Right atrium auricular region (tissue), 2 donors: ENCODE measurements at regions not wholly inside any gene's neighbourhood (a gene's known extent, or its start where the extent isn't known, plus 50 kb on each side); places are given as distances from the start of the nearest gene placed in this dataset.
"Not testable (repeated sequence)": the region's sequence is repeated elsewhere in the genome, so short reads cannot be mapped to it uniquely, and the experiment has no call there.

Source experiments
- DNase-seq: peaks from one replicate; pipeline ENCODE4 v3.0.0-alpha.2; 2019; ENCODE audit warnings: low spot score
- H3K27ac ChIP-seq, 2 donors: fragments of 200-600 bp; sonication (generic); 1 replicate in 1 of 2; 2 replicates in 1 of 2; pipeline ENCODE4 v1.5.1; 2016 to 2019
- H3K27me3 ChIP-seq, 2 donors: fragments of 200-600 bp; sonication (generic); one replicate each; pipeline versions ENCODE4 v1.5.1 to v1.6.0; 2017 to 2019
- H3K36me3 ChIP-seq: fragments of 200-600 bp; sonication (generic); one replicate; pipeline ENCODE4 v1.5.1; 2016
- H3K4me1 ChIP-seq, 2 donors: fragments of 200-600 bp; sonication (generic); one replicate each; pipeline versions ENCODE4 v1.5.1 to v1.6.0; 2017 to 2019
- H3K4me3 ChIP-seq, 2 donors: fragments of 200-600 bp; sonication (generic); 1 replicate in 1 of 2; 2 replicates in 1 of 2; pipeline ENCODE4 v1.5.1; 2017 to 2019; ENCODE audit warnings: mild to moderate bottlenecking in 1 of 2, moderate library complexity in 1 of 2
- H3K9me3 ChIP-seq, 2 donors: fragments of 200-600 bp; sonication (generic); one replicate each; pipeline ENCODE4 v1.5.1; 2019
- CTCF ChIP-seq, 2 donors: fragments of 200-600 bp; sonication (generic); IDR thresholded peaks; one replicate each; pipeline ENCODE4 v1.5.1; 2019; ENCODE audit warnings: antibody characterized with exemption in 2 of 2

- no peaks in the 10 kb centered on the region for H3K4me1 ChIP-seq
- H3K9me3 ChIP-seq: no peaks in the 10 kb centered on the region
- H3K36me3 ChIP-seq: no peaks in the 10 kb centered on the region
- no peak overlapping the region for H3K27ac ChIP-seq
- peaks cover 0 to 4% of the 10 kb centered on the region in 2 donors for H3K27me3 ChIP-seq
- no peak overlapping the region for H3K4me3 ChIP-seq
- no peak for DNase-seq
- no peak for TF ChIP-seq CTCF (IDR thresholded peaks at IDR 0.05)
Observed at GRCh38 chr6:168169624-168170023, 90.6 kb upstream of the FRMD1 start.

DNA sequence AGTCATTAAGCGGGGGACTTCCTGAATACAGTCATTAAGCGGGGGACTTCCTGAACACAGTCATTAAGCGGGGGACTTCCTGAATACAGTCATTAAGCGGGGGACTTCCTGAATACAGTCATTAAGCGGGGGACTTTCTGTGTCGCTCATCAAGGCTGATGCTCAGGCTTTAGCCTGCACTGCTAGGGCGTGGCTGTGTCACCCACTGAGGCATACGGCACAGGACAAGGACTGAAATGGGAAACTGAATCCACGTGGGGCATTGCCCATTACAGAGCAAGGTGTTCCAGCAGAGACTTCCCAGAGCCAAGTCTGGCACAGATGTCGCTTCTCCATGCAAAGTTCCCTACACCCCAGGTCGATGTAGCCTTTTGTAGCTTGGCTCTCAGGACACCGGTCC is 89.9 kb upstream of the FRMD1 start:
- H3K4me3 ChIP-seq, H3K4me1 ChIP-seq, H3K27ac ChIP-seq, H3K36me3 ChIP-seq, H3K9me3 ChIP-seq, H3K27me3 ChIP-seq, DNase-seq: not testable (repeated sequence)

GRCh38 chr6:168168330-168168729 is 89.3 kb upstream of the FRMD1 start:
- not testable (repeated sequence) for H3K9me3 ChIP-seq, DNase-seq, H3K36me3 ChIP-seq

DNA sequence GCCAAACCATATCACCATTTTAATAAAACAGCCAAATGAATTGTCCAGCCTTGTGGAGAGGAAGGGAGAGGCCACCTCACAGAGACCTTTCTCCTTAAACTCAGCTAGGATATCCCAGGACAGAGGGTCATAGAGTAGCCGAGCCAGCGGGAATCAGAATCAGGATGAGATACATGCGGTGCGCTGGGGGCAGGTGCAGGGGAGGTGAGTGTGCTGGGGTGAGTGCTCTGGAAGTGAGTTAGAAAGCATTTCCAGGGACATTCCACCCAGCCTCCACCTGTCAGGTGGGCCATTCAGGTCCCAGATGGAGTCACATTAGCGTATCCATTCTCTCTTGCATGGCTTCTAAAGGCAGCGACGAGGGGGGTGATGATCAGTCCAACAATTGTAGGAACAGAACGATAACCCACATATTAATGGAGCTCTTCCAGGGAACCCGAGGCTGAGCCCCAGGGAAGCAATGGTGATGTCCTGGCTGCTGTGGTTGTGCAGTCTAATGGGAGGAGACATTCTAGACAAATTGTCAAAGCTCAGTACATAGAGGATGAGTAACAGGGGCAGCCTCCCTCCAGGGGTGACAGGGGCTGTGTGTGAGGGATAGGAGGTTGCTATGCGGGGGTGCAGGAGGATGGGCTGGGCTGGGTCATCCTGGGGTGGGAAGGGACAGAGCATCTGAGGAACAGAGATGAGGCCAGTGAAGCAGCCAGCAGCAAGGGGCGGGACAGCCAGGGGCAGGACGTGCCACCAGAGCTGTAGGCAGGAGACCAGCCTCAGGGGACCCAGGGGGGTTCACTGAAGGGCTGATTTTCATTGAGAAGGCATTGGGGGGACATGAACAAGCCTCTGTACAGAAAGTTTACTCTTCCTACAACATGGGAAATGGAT is 88.7 kb upstream of the FRMD1 start:
- Histone ChIP-seq H3K4me3 (no peak overlapping the region), H3K9me3 (no peaks in the 10 kb centered on the region), H3K27ac (no peak overlapping the region), H3K36me3 (no peaks in the 10 kb centered on the region), H3K4me1 (no peaks in the 10 kb centered on the region), H3K27me3 (peaks cover 0 to 4% of the 10 kb centered on the region in 2 donors)
- DNase-seq: peak; percentile 43
- TF ChIP-seq CTCF (IDR thresholded peaks at IDR 0.05): no peak

More at GRCh38 chr6:168168330-168168729, 89.3 kb upstream of the FRMD1 start:
- H3K27ac ChIP-seq, H3K4me1 ChIP-seq, H3K4me3 ChIP-seq, H3K27me3 ChIP-seq: not testable (repeated sequence)

DNA sequence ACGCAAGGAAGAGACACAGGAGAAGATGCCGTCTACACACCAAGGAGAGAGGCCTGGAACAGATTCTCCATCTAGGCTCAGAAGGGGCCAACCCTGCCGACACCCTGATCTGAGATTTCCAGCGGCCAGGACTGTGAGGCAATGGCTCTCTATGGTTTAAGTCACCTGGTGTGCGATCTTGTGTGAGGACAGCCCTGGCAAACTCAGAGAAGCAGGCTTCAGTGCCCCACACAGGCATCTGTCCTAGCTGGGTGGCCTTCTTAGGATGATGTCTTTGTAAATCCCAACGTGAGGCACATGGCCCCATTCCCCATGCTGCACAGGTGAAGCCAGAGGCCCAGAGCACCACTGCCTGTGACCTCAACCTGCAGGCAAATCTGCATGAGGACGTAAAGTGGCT is 87.6 kb upstream of the FRMD1 start:
- H3K9me3 ChIP-seq: no peaks in the 10 kb centered on the region
- no peaks in the 10 kb centered on the region for H3K4me1 ChIP-seq
- TF ChIP-seq CTCF (IDR thresholded peaks at IDR 0.05): no peak
- no peak overlapping the region for H3K4me3 ChIP-seq
- peak; percentile 13 for DNase-seq
- no peaks in the 10 kb centered on the region for H3K36me3 ChIP-seq
- H3K27ac ChIP-seq: no peak overlapping the region
- H3K27me3 ChIP-seq: peaks cover 0 to 4% of the 10 kb centered on the region in 2 donors

DNA sequence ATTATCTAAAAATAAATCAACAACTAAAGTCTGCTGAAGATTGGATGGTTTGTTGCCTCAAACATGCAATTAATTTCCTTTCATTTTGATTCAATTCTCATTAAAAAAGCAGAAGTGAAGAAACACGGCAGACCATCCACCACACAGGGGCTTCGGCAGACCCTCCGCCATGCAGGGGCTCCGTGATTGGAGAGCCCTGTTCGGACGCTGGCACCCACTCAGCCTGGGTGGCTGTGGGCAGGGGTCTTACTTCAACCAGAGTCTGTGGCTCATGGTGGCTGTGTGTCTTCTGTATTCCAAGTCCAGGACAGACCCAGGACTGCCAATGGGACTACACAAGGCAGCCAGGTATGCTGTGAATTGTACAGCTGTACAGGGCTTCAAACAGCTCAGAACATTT is 86.9 kb upstream of the FRMD1 start:
- no peaks in the 10 kb centered on the region for H3K9me3 ChIP-seq
- no peak overlapping the region for H3K4me3 ChIP-seq
- H3K36me3 ChIP-seq: no peaks in the 10 kb centered on the region
- H3K4me1 ChIP-seq: no peaks in the 10 kb centered on the region
- no peak for TF ChIP-seq CTCF (IDR thresholded peaks at IDR 0.05)
- H3K27me3 ChIP-seq: peaks cover 0 to 4% of the 10 kb centered on the region in 2 donors
- no peak overlapping the region for H3K27ac ChIP-seq
- DNase-seq: peak; percentile 48

- no peaks in the 10 kb centered on the region for H3K36me3 ChIP-seq
- no peaks in the 10 kb centered on the region for H3K4me1 ChIP-seq
- H3K9me3 ChIP-seq: no peaks in the 10 kb centered on the region
- DNase-seq: peak; percentile 52
- no peak overlapping the region for H3K27ac ChIP-seq
- no peak overlapping the region for H3K4me3 ChIP-seq
- TF ChIP-seq CTCF (IDR thresholded peaks at IDR 0.05): no peak
- peaks cover 0 to 4% of the 10 kb centered on the region in 2 donors for H3K27me3 ChIP-seq
Observed at GRCh38 chr6:168165373-168165772, 86.4 kb upstream of the FRMD1 start.
